ENCODE measurements at regions not wholly inside any gene's neighbourhood (a gene's known extent, or its start where the extent isn't known, plus 50 kb on each side); places are given as distances from the start of the nearest gene placed in this dataset.

GRCh38 chr4:122973465-122973864 is 51.1 kb upstream of the NUDT6 start:
- peaks cover 0 to 41% (median 12%) of the 10 kb centered on the region in 6 donors for H3K36me3 ChIP-seq
- H3K27ac ChIP-seq, result no peak overlapping the region
- no peaks in the 10 kb centered on the region for H3K4me1 ChIP-seq
- H3K9me3 ChIP-seq, result peaks cover 0 to 23% (median 6%) of the 10 kb centered on the region in 8 donors
- H3K27me3 ChIP-seq (replicated peaks in 1 of 7), result no peaks in the 10 kb centered on the region
- intact Hi-C loops (cut with DNase I; ENCODE audit: low total_unique reads), result no loop called here
- DNase-seq, result no peak
- WGBS, 5 donors, result 67 to 97% (median 94%) methylated on average over 3 of the region's 3 CpGs
- H3K4me3 ChIP-seq, result no peak overlapping the region
- TF ChIP-seq POLR2A (IDR thresholded peaks at IDR 0.05), result no peak
- TF ChIP-seq CTCF (IDR thresholded peaks at IDR 0.05 in 8 of 11, conservative IDR thresholded peaks at IDR 0.05 in 3 of 11), result no peak
- no peak for TF ChIP-seq POLR2AphosphoS5 (IDR thresholded peaks at IDR 0.05)

- no peak for DNase-seq
- intact Hi-C loops (cut with DNase I; ENCODE audit: low total_unique reads), result no loop called here
- peaks cover 0 to 29% (median 9%) of the 10 kb centered on the region in 8 donors for H3K9me3 ChIP-seq
- TF ChIP-seq CTCF (IDR thresholded peaks at IDR 0.05 in 8 of 11, conservative IDR thresholded peaks at IDR 0.05 in 3 of 11) (no peak), POLR2A (IDR thresholded peaks at IDR 0.05) (no peak), POLR2AphosphoS5 (IDR thresholded peaks at IDR 0.05) (no peak)
- H3K27ac ChIP-seq, result no peak overlapping the region
- H3K4me1 ChIP-seq, result no peaks in the 10 kb centered on the region
- no peak overlapping the region for H3K4me3 ChIP-seq
- WGBS, 5 donors, result 93 to 98% (median 94%) methylated on average over 2 of the region's 2 CpGs
- H3K27me3 ChIP-seq (replicated peaks in 1 of 7), result no peaks in the 10 kb centered on the region
- peaks cover 0 to 62% (median 28%) of the 10 kb centered on the region in 6 donors for H3K36me3 ChIP-seq
These were observed 53.7 kb upstream of the NUDT6 start for GRCh38 chr4:122976111-122976510.

GRCh38 chr4:122977103-122977502 is 54.7 kb upstream of the NUDT6 start:
- no peaks in the 10 kb centered on the region for H3K27me3 ChIP-seq (replicated peaks in 1 of 7)
- no peak overlapping the region for H3K27ac ChIP-seq
- DNase-seq, result peak; percentile 67
- H3K4me3 ChIP-seq, result no peak overlapping the region
- peaks cover 0 to 70% (median 28%) of the 10 kb centered on the region in 6 donors for H3K36me3 ChIP-seq
- H3K9me3 ChIP-seq, result peaks cover 0 to 33% (median 10%) of the 10 kb centered on the region in 8 donors
- WGBS, 5 donors, result 96 to 99% (median 98%) methylated on average over 5 to 9 of the region's 9 CpGs
- intact Hi-C loops (cut with DNase I; ENCODE audit: low total_unique reads), result no loop called here
- no peaks in the 10 kb centered on the region for H3K4me1 ChIP-seq
- TF ChIP-seq POLR2AphosphoS5 (IDR thresholded peaks at IDR 0.05) (no peak), CTCF (IDR thresholded peaks at IDR 0.05 in 8 of 11, conservative IDR thresholded peaks at IDR 0.05 in 3 of 11) (no peak), POLR2A (IDR thresholded peaks at IDR 0.05) (no peak)

- TF ChIP-seq POLR2A (IDR thresholded peaks at IDR 0.05) (no peak), CTCF (IDR thresholded peaks at IDR 0.05 in 8 of 11, conservative IDR thresholded peaks at IDR 0.05 in 3 of 11) (no peak), POLR2AphosphoS5 (IDR thresholded peaks at IDR 0.05) (no peak)
- no peak overlapping the region for H3K27ac ChIP-seq
- WGBS, 5 donors, result 93 to 100% (median 100%) methylated on average over 1 to 5 of the region's 5 CpGs
- peaks cover 0 to 79% (median 28%) of the 10 kb centered on the region in 6 donors for H3K36me3 ChIP-seq
- no peak overlapping the region for H3K4me3 ChIP-seq
- H3K27me3 ChIP-seq (replicated peaks in 1 of 7), result no peaks in the 10 kb centered on the region
- no peak for DNase-seq
- intact Hi-C loops (cut with DNase I; ENCODE audit: low total_unique reads), result no loop called here
- H3K9me3 ChIP-seq, result peaks cover 0 to 33% (median 10%) of the 10 kb centered on the region in 8 donors
- no peaks in the 10 kb centered on the region for H3K4me1 ChIP-seq
These were observed 55.7 kb upstream of the NUDT6 start for GRCh38 chr4:122978109-122978508.

Measured in spleen (tissue), 11 donors.